ENCODE measurements at regions not wholly inside any gene's neighbourhood (a gene's known extent, or its start where the extent isn't known, plus 50 kb on each side); places are given as distances from the start of the nearest gene placed in this dataset.
"Not testable (repeated sequence)": the region's sequence is repeated elsewhere in the genome, so short reads cannot be mapped to it uniquely, and the experiment has no call there.

DNA sequence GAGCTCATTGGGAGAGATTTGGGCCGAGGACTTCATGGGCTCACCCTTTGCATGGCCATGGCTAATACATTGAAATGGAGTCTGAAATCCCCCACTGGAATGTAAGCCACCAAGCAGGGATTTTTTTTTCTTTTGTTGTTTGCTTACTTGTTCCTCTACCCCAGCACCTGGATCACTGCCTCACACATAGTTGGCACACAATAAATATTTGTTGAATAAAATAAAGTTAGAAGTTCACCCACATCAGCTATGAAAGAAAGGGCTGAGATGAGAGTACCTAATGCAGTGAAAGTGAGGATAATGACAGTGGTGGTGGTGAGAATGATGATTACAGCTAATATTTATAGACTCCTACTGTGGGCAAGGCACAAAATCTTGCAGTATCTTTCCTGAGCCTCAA, 98.1 kb upstream of the ANXA1 start:
- no peak for DNase-seq (ENCODE audit: low read depth)

DNA sequence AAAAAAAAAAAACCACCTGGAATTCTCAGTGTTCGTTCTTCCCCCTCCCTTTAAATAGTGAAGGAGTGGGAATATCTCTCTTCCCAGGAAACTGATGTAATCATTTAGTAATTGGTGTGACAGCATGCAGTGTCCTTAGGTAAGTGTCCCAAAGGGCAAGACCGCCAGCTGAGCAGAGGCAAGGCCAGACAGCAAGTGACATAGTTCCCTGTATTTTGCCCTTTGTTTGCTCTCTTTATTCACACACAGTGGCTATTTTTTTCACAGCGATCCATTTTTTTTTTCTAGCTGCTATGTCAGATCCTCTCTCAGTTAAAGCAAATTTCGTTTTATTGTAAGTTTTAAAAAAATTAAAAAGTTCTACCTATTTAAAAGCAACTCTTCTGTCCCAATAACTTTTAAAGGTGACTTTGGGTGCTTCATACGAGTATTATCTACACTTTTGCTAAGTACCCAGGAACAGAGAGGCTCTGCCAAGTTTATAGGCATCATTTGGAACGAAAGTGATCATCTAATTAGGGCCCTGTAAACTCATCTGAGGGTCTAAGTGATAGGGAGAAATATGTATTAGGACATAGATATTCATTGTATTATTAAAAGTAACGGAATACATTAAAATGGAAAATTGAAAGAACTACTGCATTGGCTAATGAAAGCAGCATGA, 98.2 kb upstream of the ALDH1A1 start:
- no peak for DNase-seq (ENCODE audit: low read depth)

GRCh38 chr9:73050065-73050816, 97.4 kb upstream of the ALDH1A1 start:
- DNase-seq (ENCODE audit: low read depth) = no peak

DNA sequence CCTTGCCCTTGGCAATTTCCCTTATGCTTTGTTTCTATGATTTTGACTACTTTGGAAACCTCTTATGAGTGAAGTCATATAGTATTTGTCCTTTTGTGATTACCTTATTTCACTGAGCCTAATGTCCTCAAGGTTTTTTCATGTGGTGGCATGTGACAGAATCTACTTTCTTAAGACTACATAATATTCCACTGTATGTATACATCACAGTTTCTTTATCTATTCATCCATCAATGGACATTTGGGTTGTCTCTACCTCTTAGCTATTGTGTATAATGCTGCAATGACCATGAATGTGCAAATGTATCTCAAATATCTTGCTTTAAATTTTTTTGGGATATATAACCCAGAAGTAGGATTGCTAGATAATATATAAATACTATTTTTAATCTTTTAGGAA, 96.4 kb upstream of the ALDH1A1 start:
- no peak for DNase-seq (ENCODE audit: low read depth)

DNA sequence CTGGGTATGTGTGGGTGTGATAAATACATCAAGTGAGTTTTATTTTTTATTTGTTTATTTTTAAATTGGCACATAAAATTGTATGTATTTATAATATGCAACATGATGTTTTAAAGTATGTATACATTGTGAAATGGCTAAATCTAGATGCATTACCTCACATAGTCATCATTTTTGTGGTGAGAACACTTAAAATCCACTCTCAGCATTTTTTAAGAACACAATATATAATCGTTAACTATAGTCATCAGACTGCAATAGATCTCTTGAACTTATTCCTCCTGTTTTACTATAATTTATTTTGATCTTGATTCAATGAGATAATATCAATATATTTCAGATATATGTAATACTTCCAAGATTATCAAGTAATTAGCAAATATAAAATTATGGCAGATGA, 93.9 kb upstream of the ALDH1A1 start:
- no peak for DNase-seq (ENCODE audit: low read depth)

- not testable (repeated sequence) for DNase-seq (ENCODE audit: low read depth)
Measured at GRCh38 chr9:73044776-73045175, 91.9 kb upstream of the ALDH1A1 start.

GRCh38 chr9:73042155-73042554, 89.3 kb upstream of the ALDH1A1 start:
- no peak for DNase-seq (ENCODE audit: low read depth)

- DNase-seq (ENCODE audit: low read depth) = no peak
Measured at GRCh38 chr9:73039271-73040263, 86.7 kb upstream of the ALDH1A1 start.

- no peak for DNase-seq (ENCODE audit: low read depth)
Measured at GRCh38 chr9:73038613-73039012, 85.8 kb upstream of the ALDH1A1 start.

DNA sequence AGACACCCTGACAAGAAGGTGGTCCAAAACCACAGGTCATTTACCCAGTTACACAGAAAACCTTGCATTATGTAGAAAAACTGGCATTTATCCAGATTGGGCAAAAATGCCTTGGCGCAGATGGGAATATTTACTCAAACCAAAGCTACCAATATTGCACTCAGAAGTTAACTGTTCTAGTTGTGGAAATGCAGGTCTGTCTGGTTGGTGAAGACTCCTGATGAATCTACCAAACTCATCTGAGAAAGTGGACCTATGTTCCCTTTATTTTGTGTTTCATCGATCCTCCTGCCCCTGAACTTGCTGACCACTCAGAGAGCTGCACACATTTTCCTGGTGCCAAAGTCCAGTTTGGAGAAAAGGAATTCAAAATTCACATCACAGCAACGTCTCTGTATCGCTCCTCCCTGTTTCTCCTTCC, 85.2 kb upstream of the ALDH1A1 start:
- DNase-seq (ENCODE audit: low read depth) = no peak

GRCh38 chr9:73037613-73038012, 84.8 kb upstream of the ALDH1A1 start:
- no peak for DNase-seq (ENCODE audit: low read depth)

DNA sequence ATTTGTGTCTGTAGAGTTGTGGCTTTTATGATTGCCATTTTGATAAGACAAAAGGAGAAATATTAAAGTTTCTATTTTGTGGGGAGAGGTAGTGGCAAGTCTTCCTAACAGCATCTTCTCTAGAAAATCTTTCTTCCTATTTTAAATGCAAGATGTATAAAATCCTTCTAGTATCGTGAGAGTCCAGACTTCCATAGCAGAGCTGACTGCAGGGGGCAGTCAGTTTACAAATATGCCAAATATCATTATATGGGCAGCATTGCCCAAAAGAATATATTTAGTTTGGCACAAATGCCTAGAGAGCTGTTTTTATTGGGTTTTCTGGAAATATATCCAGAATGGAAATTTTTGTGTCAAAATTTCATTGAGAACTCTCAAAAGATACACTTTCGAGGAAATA, 82.1 kb upstream of the ALDH1A1 start:
- DNase-seq (ENCODE audit: low read depth) = no peak

DNA sequence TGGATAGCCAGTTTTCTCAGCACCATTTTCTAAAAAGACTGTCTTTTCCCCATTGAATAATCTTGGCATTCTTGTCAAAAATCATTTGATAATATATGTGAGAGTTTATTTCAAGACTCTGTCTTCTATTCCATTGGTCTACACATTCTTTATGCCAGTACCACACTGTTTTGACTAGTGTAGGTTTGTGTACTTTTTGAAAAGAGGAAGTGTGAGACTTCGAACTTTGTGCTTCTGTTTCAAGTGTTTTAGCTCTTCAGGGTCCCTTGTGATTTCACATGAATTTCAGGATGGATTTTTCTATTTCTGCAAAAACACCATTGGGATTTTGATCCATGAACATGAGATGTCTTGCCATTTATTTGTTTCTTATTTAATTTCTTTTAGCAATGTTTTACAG, 78.5 kb upstream of the ALDH1A1 start:
- DNase-seq (ENCODE audit: low read depth) = no peak

DNA sequence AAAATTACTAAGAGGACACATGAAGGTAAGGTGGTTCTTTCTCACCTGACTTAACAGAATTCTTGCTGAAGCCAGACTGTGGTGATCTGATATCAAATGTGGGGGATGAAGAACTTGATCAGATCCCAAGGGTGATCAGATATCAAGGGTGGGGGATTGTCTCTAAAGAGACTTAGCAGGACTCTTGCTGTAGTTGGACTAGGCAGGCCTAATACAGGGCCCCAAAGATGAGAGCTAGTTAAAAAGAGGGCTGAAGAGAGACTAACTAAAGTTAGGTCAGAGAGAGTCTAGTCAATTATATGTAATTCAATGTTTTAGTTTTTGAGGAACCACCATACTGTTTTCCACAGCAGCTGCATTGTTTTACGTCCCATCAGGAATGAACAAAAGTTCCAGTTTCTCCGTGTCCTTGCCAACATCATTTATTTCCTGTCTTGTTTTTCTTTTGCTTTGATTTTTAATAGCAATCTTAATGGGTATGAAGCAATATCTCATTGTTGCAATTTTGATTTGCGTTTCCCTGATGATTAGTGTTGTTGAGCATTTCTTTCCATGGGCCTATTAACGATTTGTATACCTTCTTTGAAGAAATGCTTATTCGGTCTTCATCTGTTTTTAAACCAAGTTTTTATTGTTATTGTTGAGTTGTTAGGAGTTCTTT, 77.6 kb upstream of the ALDH1A1 start:
- no peak for DNase-seq (ENCODE audit: low read depth)

GRCh38 chr9:73029346-73029745, 76.5 kb upstream of the ALDH1A1 start:
- DNase-seq (ENCODE audit: low read depth) = no peak

DNA sequence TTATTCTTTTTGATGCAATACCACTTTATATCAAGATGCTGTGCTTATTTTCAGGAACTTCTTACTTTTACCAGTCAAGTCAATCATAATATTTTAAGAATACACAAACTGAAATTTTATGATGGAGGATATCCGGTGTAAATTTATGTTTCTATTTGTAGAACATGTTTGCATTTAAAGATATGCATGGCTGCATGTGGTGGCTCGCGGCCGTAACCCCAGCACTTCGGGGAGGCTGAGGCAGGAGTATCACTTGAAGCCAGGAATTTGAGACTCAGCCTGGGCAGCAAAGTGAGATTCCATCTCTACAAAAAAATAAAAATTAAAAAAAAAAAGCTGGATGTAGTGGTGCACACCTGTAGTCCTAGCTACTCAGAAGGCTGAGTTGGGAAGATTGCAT, 73.5 kb upstream of the ALDH1A1 start:
- no peak for DNase-seq (ENCODE audit: low read depth)

GRCh38 chr9:73024601-73025034, 71.8 kb upstream of the ALDH1A1 start:
- no peak for DNase-seq (ENCODE audit: low read depth)

GRCh38 chr9:73023025-73023541, 70.2 kb upstream of the ALDH1A1 start:
- peak; percentile 8 for DNase-seq (ENCODE audit: low read depth)

DNA sequence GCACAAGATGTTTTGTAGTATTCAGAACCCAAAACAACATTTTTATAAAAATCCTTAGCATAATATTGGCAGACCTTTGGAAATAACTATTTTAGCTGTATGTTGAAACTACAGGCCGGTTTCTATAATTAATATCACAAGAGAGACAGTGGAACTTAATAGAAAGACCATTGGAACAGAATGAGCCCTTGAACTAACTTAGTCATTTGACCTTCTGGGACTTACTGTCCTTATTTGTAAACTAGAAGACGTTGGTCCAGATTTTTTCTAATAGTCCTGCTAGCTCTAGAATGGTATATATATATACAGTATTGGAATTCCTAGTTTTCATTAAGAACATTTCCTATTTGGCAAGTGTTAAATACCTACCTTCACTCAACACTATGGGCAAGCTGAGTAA, 69.5 kb upstream of the ALDH1A1 start:
- no peak for DNase-seq (ENCODE audit: low read depth)

- no peak for DNase-seq (ENCODE audit: low read depth)
Measured at GRCh38 chr9:73020877-73021276, 68.0 kb upstream of the ALDH1A1 start.

- DNase-seq (ENCODE audit: low read depth) = no peak
Measured at GRCh38 chr9:73014011-73014410, 61.2 kb upstream of the ALDH1A1 start.

GRCh38 chr9:73011956-73012355, 59.1 kb upstream of the ALDH1A1 start:
- no peak for DNase-seq (ENCODE audit: low read depth)

All from T-helper 22 cell (primary cell).